B cell (primary cell): ENCODE measurements at regions not wholly inside any gene's neighbourhood (a gene's known extent, or its start where the extent isn't known, plus 50 kb on each side); places are given as distances from the start of the nearest gene placed in this dataset.

Experiments
- ATAC-seq: fragments of 200-7000 bp; cut with Tn5 transposase; one replicate; pipeline ENCODE4 v1.10.0; 2021; ENCODE audit warnings: low read depth, mild to moderate bottlenecking, moderate number of reproducible peaks, moderate library complexity
- CTCF ChIA-PET: fragments of 350-600 bp; sonication (Branson Sonifier 250); formaldehyde crosslinking; loops from one replicate; lab custom pipeline; 2021; ENCODE audit warnings: antibody characterized with exemption, inconsistent platforms; lab: Charles Lee
- POLR2A ChIA-PET: fragments of 350-600 bp; sonication (Branson Sonifier 250); formaldehyde crosslinking; loops from one replicate; lab custom pipeline; 2021; ENCODE audit warnings: antibody characterized with exemption; lab: Charles Lee
- DNase-seq: peaks from one replicate; pipeline ENCODE4 v3.0.0; 2013
- H2AFZ ChIP-seq: 2 replicates; pipeline ENCODE4 v1.6.1; 2012; ENCODE audit warnings: mild to moderate bottlenecking, low read depth, low read length; ENCODE audit not compliant: insufficient read depth, poor library complexity, severe bottlenecking
- H3K27ac ChIP-seq, 2 donors: 1 replicate in 1 of 2; 2 replicates in 1 of 2; pipeline ENCODE4 v1.5.1; 2012 to 2013; ENCODE audit warnings: low read length in 2 of 2, mild to moderate bottlenecking in 2 of 2, moderate library complexity in 1 of 2
- H3K27me3 ChIP-seq, 4 experiments: fragments of 200-600 bp in 1 of 4; sonication (generic) in 1 of 4; replicated peaks in 1 of 4; 1 replicate in 2 of 4; 2 replicates in 2 of 4; pipeline versions ENCODE4 v1.6.1 to v1.7.0; 2013 to 2016; ENCODE audit warnings: low read length in 3 of 4, mild to moderate bottlenecking in 2 of 4, mixed read lengths in 1 of 4, moderate library complexity in 1 of 4; ENCODE audit not compliant: insufficient read depth in 4 of 4, control insufficient read depth in 3 of 4; ENCODE audit errors: control extremely low read depth in 1 of 4
- H3K36me3 ChIP-seq, 2 experiments: replicated peaks in 1 of 2; 1 replicate in 1 of 2; 2 replicates in 1 of 2; pipeline versions ENCODE4 v1.6.1 to v1.7.1; 2013; ENCODE audit warnings: low read length in 1 of 2; ENCODE audit not compliant: insufficient read depth in 2 of 2, control insufficient read depth in 1 of 2; ENCODE audit errors: control extremely low read depth in 1 of 2, extremely low read depth in 1 of 2
- H3K4me1 ChIP-seq, 2 donors: fragments of 200-600 bp in 1 of 2; sonication (generic) in 1 of 2; 1 replicate in 1 of 2; 2 replicates in 1 of 2; pipeline versions ENCODE4 v1.5.1 to v1.6.1; 2013 to 2017; ENCODE audit warnings: low read length in 2 of 2; ENCODE audit not compliant: control insufficient read depth in 2 of 2, insufficient read depth in 2 of 2
- H3K4me2 ChIP-seq: replicated peaks from 2 replicates; pipeline ENCODE3; 2012; ENCODE audit warnings: mild to moderate bottlenecking, low read depth, low read length; ENCODE audit not compliant: poor library complexity, severe bottlenecking
- H3K4me3 ChIP-seq, 5 experiments: fragments of 200-600 bp in 1 of 5; sonication (generic) in 1 of 5; 1 replicate in 3 of 5; 2 replicates in 2 of 5; pipeline versions ENCODE4 v1.5.1 to v1.7.0; 2011 to 2016; ENCODE audit warnings: low read length in 4 of 5, mild to moderate bottlenecking in 4 of 5, low read depth in 2 of 5, control low read depth in 1 of 5, moderate library complexity in 1 of 5; ENCODE audit not compliant: insufficient read depth in 1 of 5; ENCODE audit errors: control extremely low read depth in 1 of 5, extremely low read depth in 1 of 5
- H3K79me2 ChIP-seq: fragments of 200-600 bp; sonication (generic); one replicate; pipeline ENCODE4 v1.6.0; 2016; ENCODE audit warnings: low read length; ENCODE audit not compliant: control insufficient read depth, insufficient read depth
- H3K9ac ChIP-seq: fragments of 200-600 bp; sonication (generic); 2 replicates; pipeline ENCODE4 v1.6.1; 2017; ENCODE audit warnings: mild to moderate bottlenecking, low read length, moderate library complexity
- H3K9me3 ChIP-seq, 3 donors: one replicate each; pipeline versions ENCODE4 v1.6.1 to v1.7.1; 2013; ENCODE audit warnings: low read length in 2 of 3; ENCODE audit not compliant: control insufficient read depth in 2 of 3, insufficient read depth in 1 of 3; ENCODE audit errors: control extremely low read depth in 1 of 3
- H4K20me1 ChIP-seq: 2 replicates; pipeline ENCODE4 v1.6.0; 2012; ENCODE audit warnings: mild to moderate bottlenecking, low read length; ENCODE audit not compliant: insufficient read depth, control insufficient read depth, poor library complexity, severe bottlenecking
- H3K27ac Mint-ChIP-seq: one replicate; pipeline ENCODE4 v1.8.0; 2021; ENCODE audit warnings: mixed read lengths
- H3K27me3 Mint-ChIP-seq: one replicate; pipeline ENCODE4 v1.8.0; 2021; ENCODE audit warnings: mixed read lengths
- H3K4me1 Mint-ChIP-seq: one replicate; pipeline ENCODE4 v1.8.0; 2021; ENCODE audit warnings: mixed read lengths
- H3K4me3 Mint-ChIP-seq: one replicate; pipeline ENCODE4 v1.8.0; 2021; ENCODE audit warnings: mixed read lengths
- H3K9me3 Mint-ChIP-seq: one replicate; pipeline ENCODE4 v1.8.0; 2022; ENCODE audit warnings: mixed read lengths; ENCODE audit not compliant: insufficient read depth
- CTCF ChIP-seq: fragments of 200-600 bp; IDR thresholded peaks from one replicate; pipeline ENCODE4 v1.8.0; 2022; ENCODE audit warnings: antibody characterized with exemption, mild to moderate bottlenecking
- EZH2 ChIP-seq: IDR thresholded peaks from 2 replicates; pipeline ENCODE4 v1.6.1; 2012; ENCODE audit warnings: borderline replicate concordance, low read depth, mild to moderate bottlenecking, moderate library complexity, low read length; ENCODE audit not compliant: insufficient read depth, poor library complexity, severe bottlenecking
- WGBS: methylation state at CpG from one replicate; pipeline ENCODE4 v1.1.5; 2013; ENCODE audit warnings: missing lambda C conversion rate; ENCODE audit not compliant: insufficient coverage; 5-methylcytosine and 5-hydroxymethylcytosine counted together
- intact Hi-C: fragments of 100-400 bp; cut with micrococcal nuclease; formaldehyde crosslinking; loops from one replicate; pipeline ENCODE4 v1.10.0; 2022

- Histone ChIP-seq H3K4me2 (no peak overlapping the region), H4K20me1 (no peaks in the 10 kb centered on the region), H3K27ac (no peak overlapping the region), H3K79me2 (no peaks in the 10 kb centered on the region), H3K4me1 (peaks cover 6 to 7% of the 10 kb centered on the region in 2 donors), H3K4me3 (no peak overlapping the region), H3K9me3 (no peaks in the 10 kb centered on the region), H3K36me3 (no peaks in the 10 kb centered on the region), H2AFZ (no peak overlapping the region), H3K9ac (no peak overlapping the region), H3K27me3 (no peaks in the 10 kb centered on the region)
- H3K4me3 Mint-ChIP-seq, result no peak overlapping the region
- ATAC-seq (no peak), DNase-seq (no peak)
- H3K4me1 Mint-ChIP-seq, result peaks cover 10% of the 10 kb centered on the region
- intact Hi-C loops, result no loop called here
- ChIA-PET POLR2A (no interaction called here), CTCF (no interaction called here)
- H3K9me3 Mint-ChIP-seq, result peaks cover 2% of the 10 kb centered on the region
- WGBS, result no CpG with 5 or more reads among the region's 1 CpG
- TF ChIP-seq CTCF, result no peak
- no peak for TF ChIP-seq EZH2
- H3K27ac Mint-ChIP-seq, result no peak overlapping the region
- peaks cover 2% of the 10 kb centered on the region for H3K27me3 Mint-ChIP-seq
These were observed 137.1 kb downstream of the DUSP6 start for GRCh38 chr12:89215196-89215595.

DNA sequence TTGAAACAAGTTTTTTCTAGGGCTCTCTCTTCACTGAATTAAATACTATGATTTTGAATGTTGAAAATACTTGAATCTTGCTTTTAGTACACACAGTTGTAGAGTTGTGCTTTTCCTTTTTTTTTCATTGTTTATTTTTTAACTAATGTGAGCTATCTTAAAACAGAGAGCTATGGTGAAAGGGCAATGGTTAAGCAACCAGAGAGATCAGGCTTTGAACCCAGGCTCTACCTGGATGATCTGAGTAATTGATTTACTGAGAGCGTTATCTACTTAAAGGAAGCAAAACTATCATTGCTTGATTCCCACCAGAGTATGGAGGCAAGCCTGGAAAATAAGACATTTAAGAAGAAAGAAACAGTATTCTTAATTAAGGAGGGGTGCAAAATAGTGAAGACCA is 138.6 kb downstream of the DUSP6 start:
- POLR2A ChIA-PET, result no interaction called here
- peaks cover 6 to 7% of the 10 kb centered on the region in 2 donors for H3K4me1 ChIP-seq
- H3K4me3 Mint-ChIP-seq, result no peak overlapping the region
- H3K4me1 Mint-ChIP-seq, result peaks cover 10% of the 10 kb centered on the region
- H4K20me1 ChIP-seq, result no peaks in the 10 kb centered on the region
- DNase-seq (no peak), ATAC-seq (no peak)
- WGBS, result no CpG with 5 or more reads among the region's 1 CpG
- H3K36me3 ChIP-seq, result no peaks in the 10 kb centered on the region
- H3K27ac ChIP-seq, result no peak overlapping the region
- no peaks in the 10 kb centered on the region for H3K79me2 ChIP-seq
- no peak for TF ChIP-seq CTCF
- H3K9me3 Mint-ChIP-seq, result no peaks in the 10 kb centered on the region
- CTCF ChIA-PET, result no interaction called here
- no peaks in the 10 kb centered on the region for H3K27me3 ChIP-seq
- H3K27ac Mint-ChIP-seq, result no peak overlapping the region
- no peak overlapping the region for H2AFZ ChIP-seq
- no peak overlapping the region for H3K4me3 ChIP-seq
- H3K4me2 ChIP-seq, result no peak overlapping the region
- intact Hi-C loops, result no loop called here
- H3K27me3 Mint-ChIP-seq, result peaks cover 7% of the 10 kb centered on the region
- H3K9me3 ChIP-seq, result no peaks in the 10 kb centered on the region
- no peak overlapping the region for H3K9ac ChIP-seq
